Activated T-cell treated with anti-CD3 and anti-CD28 coated beads, Interleukin-2, amount 50 U/mL, for 48 hours (primary cell): ENCODE measurements at regions not wholly inside any gene's neighbourhood (a gene's known extent, or its start where the extent isn't known, plus 50 kb on each side); places are given as distances from the start of the nearest gene placed in this dataset.

Experiments used
- DNase-seq, 2 experiments: peaks; one replicate each; pipeline ENCODE4 v3.0.0-alpha.2; 2020

GRCh38 chr2:2843969-2844548 lies 513.0 kb upstream of the MYT1L start:
- DNase-seq, result no peak

- no peak for DNase-seq
Measured at GRCh38 chr2:2842466-2842865, 511.4 kb upstream of the MYT1L start.

GRCh38 chr2:2840681-2841300 lies 509.7 kb upstream of the MYT1L start:
- DNase-seq, result no peak

GRCh38 chr2:2839782-2840531 lies 508.9 kb upstream of the MYT1L start:
- peak in 1 of 2 experiments; percentile 3 for DNase-seq

GRCh38 chr2:2839393-2839781 lies 508.3 kb upstream of the MYT1L start:
- peak in 1 of 2 experiments; percentile 0 for DNase-seq

- no peak for DNase-seq
Measured at GRCh38 chr2:2838548-2838845, 507.4 kb upstream of the MYT1L start.

- DNase-seq, result peak in 1 of 2 experiments; percentile 6
Measured at GRCh38 chr2:2837746-2838547, 506.9 kb upstream of the MYT1L start.

- no peak for DNase-seq
Measured at GRCh38 chr2:2836343-2837070, 505.4 kb upstream of the MYT1L start.

- no peak for DNase-seq
Measured at GRCh38 chr2:2834516-2835254, 503.6 kb upstream of the MYT1L start.

- DNase-seq, result no peak
Measured at GRCh38 chr2:2834105-2834504, 503.0 kb upstream of the MYT1L start.

GRCh38 chr2:2832657-2833056 lies 501.6 kb upstream of the MYT1L start:
- DNase-seq, result no peak

- DNase-seq, result no peak
Measured at GRCh38 chr2:2831633-2832032, 500.6 kb upstream of the MYT1L start.

- DNase-seq, result no peak
Measured at GRCh38 chr2:2830576-2830975, 499.5 kb upstream of the MYT1L start.

- no peak for DNase-seq
Measured at GRCh38 chr2:2828774-2829368, 497.8 kb upstream of the MYT1L start.

- no peak for DNase-seq
Measured at GRCh38 chr2:2827761-2828221, 496.7 kb upstream of the MYT1L start.

GRCh38 chr2:2827046-2827636 lies 496.1 kb upstream of the MYT1L start:
- no peak for DNase-seq

GRCh38 chr2:2826621-2827020 lies 495.5 kb upstream of the MYT1L start:
- DNase-seq, result no peak

- no peak for DNase-seq
Measured at GRCh38 chr2:2826209-2826551, 495.1 kb upstream of the MYT1L start.

- no peak for DNase-seq
Measured at GRCh38 chr2:2825516-2826208, 494.6 kb upstream of the MYT1L start.

GRCh38 chr2:2825062-2825461 lies 494.0 kb upstream of the MYT1L start:
- DNase-seq, result no peak

- DNase-seq, result no peak
Measured at GRCh38 chr2:2824588-2824987, 493.5 kb upstream of the MYT1L start.
